IPS-20b (cell line): ENCODE measurements at regions not wholly inside any gene's neighbourhood (a gene's known extent, or its start where the extent isn't known, plus 50 kb on each side); places are given as distances from the start of the nearest gene placed in this dataset.
A peak's percentile ranks its signal among the peaks of the same experiment; 100 is the strongest.

Experiments used
- H3K27ac ChIP-seq: one replicate; pipeline ENCODE4 v1.5.1; 2013; ENCODE audit warnings: low read length
- H3K27me3 ChIP-seq: 2 replicates; pipeline ENCODE4 v1.6.1; 2013; ENCODE audit warnings: mild to moderate bottlenecking, low read length, inconsistent platforms; ENCODE audit not compliant: insufficient read depth
- H3K36me3 ChIP-seq: 2 replicates; pipeline ENCODE4 v1.6.1; 2013; ENCODE audit warnings: low read depth, mild to moderate bottlenecking, inconsistent platforms, low read length, moderate library complexity; ENCODE audit not compliant: insufficient read depth
- H3K4me1 ChIP-seq: 2 replicates; pipeline ENCODE4 v1.6.1; 2013; ENCODE audit warnings: mild to moderate bottlenecking, control low read depth, inconsistent platforms, low read length, moderate library complexity; ENCODE audit not compliant: insufficient read depth
- H3K4me3 ChIP-seq: 2 replicates; pipeline ENCODE4 v1.5.1; 2013; ENCODE audit warnings: mild to moderate bottlenecking, low read length, inconsistent platforms
- H3K9ac ChIP-seq: 2 replicates; pipeline ENCODE4 v1.6.1; 2013; ENCODE audit warnings: low read depth, mild to moderate bottlenecking, inconsistent platforms, low read length, moderate library complexity
- H3K9me3 ChIP-seq: 2 replicates; pipeline ENCODE4 v1.6.1; 2013; ENCODE audit warnings: mild to moderate bottlenecking, low read depth, low read length, inconsistent platforms; ENCODE audit not compliant: insufficient read depth

- H3K9me3 ChIP-seq: no peaks in the 10 kb centered on the region
- no peaks in the 10 kb centered on the region for H3K36me3 ChIP-seq
- no peaks in the 10 kb centered on the region for H3K27me3 ChIP-seq
- H3K27ac ChIP-seq: no peak overlapping the region
- H3K9ac ChIP-seq: no peak overlapping the region
- H3K4me1 ChIP-seq: no peaks in the 10 kb centered on the region
- H3K4me3 ChIP-seq: no peak overlapping the region
Measured at GRCh38 chr2:207321514-207321913, 155.8 kb upstream of the KLF7 start.

GRCh38 chr2:207324001-207324400 lies 158.3 kb upstream of the KLF7 start:
- no peak overlapping the region for H3K9ac ChIP-seq
- H3K4me3 ChIP-seq: no peak overlapping the region
- H3K36me3 ChIP-seq: no peaks in the 10 kb centered on the region

GRCh38 chr2:207327513-207327912 lies 161.8 kb upstream of the KLF7 start:
- H3K9ac ChIP-seq: no peak overlapping the region
- no peaks in the 10 kb centered on the region for H3K9me3 ChIP-seq
- H3K36me3 ChIP-seq: no peaks in the 10 kb centered on the region
- no peak overlapping the region for H3K27ac ChIP-seq
- no peaks in the 10 kb centered on the region for H3K27me3 ChIP-seq
- H3K4me1 ChIP-seq: peaks cover 4% of the 10 kb centered on the region; the same call in 1 of the 2 replicates
- no peak overlapping the region for H3K4me3 ChIP-seq

More at GRCh38 chr2:207324001-207324400, 158.3 kb upstream of the KLF7 start:
- Histone ChIP-seq H3K27ac (no peak overlapping the region), H3K9me3 (no peaks in the 10 kb centered on the region), H3K27me3 (no peaks in the 10 kb centered on the region), H3K4me1 (peaks cover 4% of the 10 kb centered on the region; the same call in 1 of the 2 replicates)

GRCh38 chr2:207328944-207329386 lies 163.2 kb upstream of the KLF7 start:
- Histone ChIP-seq H3K9ac (no peak overlapping the region), H3K9me3 (no peaks in the 10 kb centered on the region), H3K27me3 (no peaks in the 10 kb centered on the region), H3K36me3 (no peaks in the 10 kb centered on the region), H3K4me1 (peaks cover 10% of the 10 kb centered on the region; the same call in 1 of the 2 replicates), H3K27ac (no peak overlapping the region), H3K4me3 (no peak overlapping the region)

- Histone ChIP-seq H3K27ac (no peak overlapping the region), H3K9me3 (no peaks in the 10 kb centered on the region), H3K4me1 (peaks cover 25% of the 10 kb centered on the region), H3K4me3 (no peak overlapping the region), H3K36me3 (no peaks in the 10 kb centered on the region), H3K27me3 (no peaks in the 10 kb centered on the region), H3K9ac (no peak overlapping the region)
Measured at GRCh38 chr2:207330912-207331311, 165.2 kb upstream of the KLF7 start.

GRCh38 chr2:207331674-207332073 lies 165.9 kb upstream of the KLF7 start:
- Histone ChIP-seq H3K4me1 (peaks cover 27% of the 10 kb centered on the region), H3K36me3 (no peaks in the 10 kb centered on the region)

GRCh38 chr2:207332480-207333212 lies 166.9 kb upstream of the KLF7 start:
- Histone ChIP-seq H3K4me1 (peaks cover 27% of the 10 kb centered on the region), H3K36me3 (no peaks in the 10 kb centered on the region), H3K4me3 (no peak overlapping the region), H3K27me3 (no peaks in the 10 kb centered on the region), H3K27ac (no peak overlapping the region), H3K9ac (no peak overlapping the region), H3K9me3 (no peaks in the 10 kb centered on the region)

More at GRCh38 chr2:207331674-207332073, 165.9 kb upstream of the KLF7 start:
- Histone ChIP-seq H3K9ac (no peak overlapping the region), H3K27me3 (no peaks in the 10 kb centered on the region), H3K4me3 (no peak overlapping the region), H3K27ac (no peak overlapping the region), H3K9me3 (no peaks in the 10 kb centered on the region)

- H3K27ac ChIP-seq: no peak overlapping the region
- H3K9me3 ChIP-seq: no peaks in the 10 kb centered on the region
- no peaks in the 10 kb centered on the region for H3K36me3 ChIP-seq
- H3K9ac ChIP-seq: peak overlapping the region; percentile 76; the same call in 1 of the 2 replicates
- peak overlapping the region; percentile 46; the same call in 1 of the 2 replicates for H3K4me3 ChIP-seq
- H3K27me3 ChIP-seq: no peaks in the 10 kb centered on the region
- H3K4me1 ChIP-seq: peaks cover 26% of the 10 kb centered on the region
Measured at GRCh38 chr2:207333599-207334300, 168.0 kb upstream of the KLF7 start.

- no peak overlapping the region for H3K27ac ChIP-seq
- no peaks in the 10 kb centered on the region for H3K27me3 ChIP-seq
- H3K36me3 ChIP-seq: no peaks in the 10 kb centered on the region
- peak overlapping the region; percentile 46; the same call in 1 of the 2 replicates for H3K4me3 ChIP-seq
- H3K4me1 ChIP-seq: peaks cover 23% of the 10 kb centered on the region
- H3K9ac ChIP-seq: peak overlapping the region; percentile 76; the same call in 1 of the 2 replicates
- no peaks in the 10 kb centered on the region for H3K9me3 ChIP-seq
Measured at GRCh38 chr2:207334301-207334623, 168.5 kb upstream of the KLF7 start.

- H3K27ac ChIP-seq: peak overlapping the region; percentile 96
- H3K4me1 ChIP-seq: peaks cover 23% of the 10 kb centered on the region
- no peaks in the 10 kb centered on the region for H3K9me3 ChIP-seq
- H3K36me3 ChIP-seq: no peaks in the 10 kb centered on the region
- no peaks in the 10 kb centered on the region for H3K27me3 ChIP-seq
- H3K9ac ChIP-seq: peak overlapping the region; percentile 76
- peak overlapping the region; percentile 46; the same call in 1 of the 2 replicates for H3K4me3 ChIP-seq
Measured at GRCh38 chr2:207334624-207335371, 169.1 kb upstream of the KLF7 start.
